OCI-LY7 (cell line): ENCODE measurements at regions not wholly inside any gene's neighbourhood (a gene's known extent, or its start where the extent isn't known, plus 50 kb on each side); places are given as distances from the start of the nearest gene placed in this dataset.

Experiments used
- BruUV-seq: library from RNA; stranded (reverse); fragments of 400-500 nt; replicated peaks from 2 replicates; lab custom pipeline; 2021; lab: Mats Ljungman, UMichigan
- CTCF ChIA-PET: fragments of 300-600 bp; sonication (Branson Sonifier 250); formaldehyde crosslinking; loops from one replicate; lab custom pipeline; 2022; ENCODE audit warnings: antibody characterized with exemption; ENCODE audit not compliant: unreplicated experiment; lab: Charles Lee
- POLR2A ChIA-PET: fragments of 300-600 bp; sonication (Branson Sonifier 250); formaldehyde crosslinking; loops from one replicate; lab custom pipeline; 2022; ENCODE audit warnings: antibody characterized with exemption; lab: Charles Lee
- DNase-seq: peaks from one replicate; pipeline ENCODE4 v3.0.0-alpha.2; 2015; ENCODE audit warnings: low spot score
- H2AFZ ChIP-seq: fragments of 200-600 bp; sonication (generic), shearing (Covaris generic); 2 replicates; pipeline ENCODE4 v1.6.1; 2014; ENCODE audit warnings: mild to moderate bottlenecking, antibody characterized with exemption, low read length, moderate library complexity
- H3K27ac ChIP-seq: fragments of 200-600 bp; sonication (generic); 2 replicates; pipeline ENCODE4 v1.5.1; 2014; ENCODE audit warnings: mixed run types, low read depth, mild to moderate bottlenecking, moderate library complexity, low read length, inconsistent platforms; ENCODE audit not compliant: poor library complexity, severe bottlenecking
- H3K36me3 ChIP-seq: fragments of 200-600 bp; sonication (generic); 2 replicates; pipeline ENCODE4 v1.6.1; 2014; ENCODE audit warnings: mild to moderate bottlenecking, antibody characterized with exemption, low read length, moderate library complexity, mixed read lengths; ENCODE audit not compliant: insufficient read depth
- H3K4me1 ChIP-seq: fragments of 200-600 bp; sonication (generic); 2 replicates; pipeline ENCODE4 v1.5.1; 2014; ENCODE audit warnings: mild to moderate bottlenecking, low read length; ENCODE audit not compliant: insufficient read depth, poor library complexity, severe bottlenecking
- H3K4me2 ChIP-seq: fragments of 200-600 bp; sonication (generic); 2 replicates; pipeline ENCODE4 v1.6.1; 2014; ENCODE audit warnings: mild to moderate bottlenecking, low read length
- H3K4me3 ChIP-seq: fragments of 200-600 bp; sonication (generic); 2 replicates; pipeline ENCODE4 v1.5.1; 2014; ENCODE audit warnings: mild to moderate bottlenecking, low read depth, low read length; ENCODE audit not compliant: poor library complexity, severe bottlenecking
- H3K79me2 ChIP-seq: fragments of 200-600 bp; sonication (generic); 2 replicates; pipeline ENCODE4 v1.6.1; 2016; ENCODE audit warnings: low read depth, mild to moderate bottlenecking, low read length, moderate library complexity, mixed read lengths; ENCODE audit not compliant: insufficient read depth
- H3K9me2 ChIP-seq: fragments of 200-600 bp; sonication (generic); 2 replicates; pipeline ENCODE4 v1.6.1; 2016; ENCODE audit warnings: mild to moderate bottlenecking, low read length, mixed read lengths; ENCODE audit not compliant: insufficient read depth
- H3K9me3 ChIP-seq: fragments of 200-600 bp; sonication (generic); 2 replicates; pipeline ENCODE4 v1.6.1; 2014; ENCODE audit warnings: mild to moderate bottlenecking, mixed run types, low read length, mixed read lengths
- H4K20me1 ChIP-seq: fragments of 200-600 bp; sonication (generic); 2 replicates; pipeline ENCODE4 v1.6.1; 2014; ENCODE audit warnings: mild to moderate bottlenecking, antibody characterized with exemption, low read length, moderate library complexity, mixed read lengths; ENCODE audit not compliant: insufficient read depth
- EZH2phosphoT487 ChIP-seq: fragments of 200-600 bp; sonication (generic); IDR thresholded peaks from 2 replicates; pipeline ENCODE4 v1.6.1; 2018; ENCODE audit warnings: low read depth, borderline replicate concordance, mild to moderate bottlenecking, mixed run types, antibody characterized with exemption, low read length, moderate library complexity, mixed read lengths
- intact Hi-C: fragments of 100-400 bp; cut with micrococcal nuclease; formaldehyde crosslinking; loops from one replicate; pipeline ENCODE4 v1.10.0; 2022; ENCODE audit not compliant: unreplicated experiment
- TF ChIP-seq, protein P1 (sequence below): fragments of 200-600 bp; sonication (generic); conservative IDR thresholded peaks from 2 replicates; pipeline ENCODE4 v1.5.1; 2014; ENCODE audit warnings: mild to moderate bottlenecking, antibody characterized with exemption, low read length, moderate library complexity, mixed read lengths

GRCh38 chr7:125504848-125505247, 575.2 kb upstream of the POT1 start:
- Histone ChIP-seq H3K9me2 (no peaks in the 10 kb centered on the region), H3K27ac (no peak overlapping the region), H3K36me3 (no peaks in the 10 kb centered on the region), H3K9me3 (no peaks in the 10 kb centered on the region), H3K4me3 (no peak overlapping the region), H3K4me1 (no peaks in the 10 kb centered on the region), H4K20me1 (no peaks in the 10 kb centered on the region), H3K4me2 (no peak overlapping the region), H3K79me2 (no peaks in the 10 kb centered on the region), H2AFZ (no peak overlapping the region)
- no peak for TF ChIP-seq EZH2phosphoT487
- TF ChIP-seq, protein P1, sequence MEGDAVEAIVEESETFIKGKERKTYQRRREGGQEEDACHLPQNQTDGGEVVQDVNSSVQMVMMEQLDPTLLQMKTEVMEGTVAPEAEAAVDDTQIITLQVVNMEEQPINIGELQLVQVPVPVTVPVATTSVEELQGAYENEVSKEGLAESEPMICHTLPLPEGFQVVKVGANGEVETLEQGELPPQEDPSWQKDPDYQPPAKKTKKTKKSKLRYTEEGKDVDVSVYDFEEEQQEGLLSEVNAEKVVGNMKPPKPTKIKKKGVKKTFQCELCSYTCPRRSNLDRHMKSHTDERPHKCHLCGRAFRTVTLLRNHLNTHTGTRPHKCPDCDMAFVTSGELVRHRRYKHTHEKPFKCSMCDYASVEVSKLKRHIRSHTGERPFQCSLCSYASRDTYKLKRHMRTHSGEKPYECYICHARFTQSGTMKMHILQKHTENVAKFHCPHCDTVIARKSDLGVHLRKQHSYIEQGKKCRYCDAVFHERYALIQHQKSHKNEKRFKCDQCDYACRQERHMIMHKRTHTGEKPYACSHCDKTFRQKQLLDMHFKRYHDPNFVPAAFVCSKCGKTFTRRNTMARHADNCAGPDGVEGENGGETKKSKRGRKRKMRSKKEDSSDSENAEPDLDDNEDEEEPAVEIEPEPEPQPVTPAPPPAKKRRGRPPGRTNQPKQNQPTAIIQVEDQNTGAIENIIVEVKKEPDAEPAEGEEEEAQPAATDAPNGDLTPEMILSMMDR: no peak
- BruUV-seq: no TSS peak
- ChIA-PET CTCF (no interaction called here), POLR2A (no interaction called here)
- intact Hi-C loops: no loop called here
- no peak for DNase-seq

GRCh38 chr7:125495997-125496396, 566.4 kb upstream of the POT1 start:
- Histone ChIP-seq H2AFZ (no peak overlapping the region), H3K9me2 (no peaks in the 10 kb centered on the region), H3K27ac (no peak overlapping the region), H3K4me2 (no peak overlapping the region), H4K20me1 (no peaks in the 10 kb centered on the region), H3K79me2 (no peaks in the 10 kb centered on the region), H3K36me3 (no peaks in the 10 kb centered on the region), H3K4me1 (no peaks in the 10 kb centered on the region), H3K4me3 (no peak overlapping the region), H3K9me3 (no peaks in the 10 kb centered on the region)
- DNase-seq: no peak
- ChIA-PET POLR2A (no interaction called here), CTCF (no interaction called here)
- intact Hi-C loops: no loop called here
- TF ChIP-seq EZH2phosphoT487: no peak
- TF ChIP-seq, protein P1: no peak
- no TSS peak for BruUV-seq

DNA sequence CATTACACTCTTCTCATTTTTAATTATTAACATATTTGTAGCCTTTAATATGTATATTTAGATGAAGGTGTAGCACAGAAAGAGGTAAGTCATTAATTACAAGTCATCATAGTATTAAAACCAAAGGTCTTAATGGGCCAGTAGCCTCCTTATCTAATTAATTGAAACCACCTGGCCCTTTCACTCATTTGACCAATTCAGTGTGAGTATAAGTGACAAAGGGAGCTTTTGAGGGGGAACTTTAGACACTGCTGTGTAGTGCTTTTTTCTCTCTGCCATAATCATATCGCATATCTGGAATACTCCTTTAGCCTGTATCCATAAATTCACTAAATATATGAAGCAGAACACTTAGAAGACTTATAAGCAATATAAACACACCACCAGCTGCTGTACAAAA, 562.9 kb upstream of the POT1 start:
- TF ChIP-seq, protein P1: no peak
- no peak for TF ChIP-seq EZH2phosphoT487
- Histone ChIP-seq H3K4me2 (no peak overlapping the region), H3K79me2 (no peaks in the 10 kb centered on the region), H4K20me1 (no peaks in the 10 kb centered on the region), H3K9me2 (no peaks in the 10 kb centered on the region), H3K4me3 (no peak overlapping the region), H2AFZ (no peak overlapping the region), H3K4me1 (no peaks in the 10 kb centered on the region), H3K36me3 (no peaks in the 10 kb centered on the region), H3K9me3 (no peaks in the 10 kb centered on the region), H3K27ac (no peak overlapping the region)
- POLR2A ChIA-PET: interaction anchor here (0.7 kb wide), 1 partner anchor 62 kb away, joined by 4 read pairs; no protein-coding TSS in a partner anchor
- CTCF ChIA-PET: no interaction called here
- no TSS peak for BruUV-seq
- no peak for DNase-seq
- intact Hi-C loops: no loop called here
